HT-29 (cell line): ENCODE measurements at regions not wholly inside any gene's neighbourhood (a gene's known extent, or its start where the extent isn't known, plus 50 kb on each side); places are given as distances from the start of the nearest gene placed in this dataset.

Source experiments
- DNase-seq: peaks from one replicate; pipeline ENCODE4 v3.0.0-alpha.2; 2015; ENCODE audit warnings: low spot score

DNA sequence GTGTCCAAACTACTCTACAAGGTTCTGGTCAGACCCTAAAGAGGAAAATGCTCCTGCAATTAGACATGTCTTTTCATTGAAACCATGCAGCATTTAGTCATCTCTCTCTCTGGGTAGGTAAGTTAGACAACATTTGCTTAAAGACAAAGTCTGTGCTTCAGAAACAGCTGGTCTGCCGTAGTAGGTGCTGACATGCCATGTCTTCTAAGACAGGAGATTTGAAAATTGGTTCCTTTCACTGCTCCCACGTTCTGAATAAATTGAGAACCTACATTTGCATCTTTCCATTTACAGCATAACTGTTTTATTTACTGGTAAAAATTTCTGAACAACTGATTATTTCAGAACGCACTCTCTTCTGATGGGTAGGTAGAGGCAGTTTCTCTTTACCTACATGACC, 494.0 kb downstream of the EFNB2 start:
- no peak for DNase-seq

DNA sequence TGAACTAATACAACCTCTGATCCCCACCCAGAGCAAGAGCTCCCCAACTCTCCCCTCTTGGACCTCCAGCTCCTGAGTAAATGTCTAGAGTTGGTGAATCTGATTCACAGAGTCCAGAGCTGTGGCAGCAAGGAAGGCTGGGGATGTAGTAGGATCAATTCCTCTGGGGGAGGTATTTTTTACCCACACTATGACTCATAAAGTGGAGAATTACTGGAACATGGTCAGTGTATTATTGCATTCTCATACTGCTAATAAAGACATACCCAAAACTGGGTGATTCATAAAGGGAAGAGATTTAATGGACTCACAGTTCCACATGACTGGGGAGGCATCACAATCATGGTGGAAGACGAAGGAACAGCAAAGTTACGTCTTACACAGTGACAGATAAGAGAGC, 496.7 kb downstream of the EFNB2 start:
- peak; percentile 23 for DNase-seq

DNA sequence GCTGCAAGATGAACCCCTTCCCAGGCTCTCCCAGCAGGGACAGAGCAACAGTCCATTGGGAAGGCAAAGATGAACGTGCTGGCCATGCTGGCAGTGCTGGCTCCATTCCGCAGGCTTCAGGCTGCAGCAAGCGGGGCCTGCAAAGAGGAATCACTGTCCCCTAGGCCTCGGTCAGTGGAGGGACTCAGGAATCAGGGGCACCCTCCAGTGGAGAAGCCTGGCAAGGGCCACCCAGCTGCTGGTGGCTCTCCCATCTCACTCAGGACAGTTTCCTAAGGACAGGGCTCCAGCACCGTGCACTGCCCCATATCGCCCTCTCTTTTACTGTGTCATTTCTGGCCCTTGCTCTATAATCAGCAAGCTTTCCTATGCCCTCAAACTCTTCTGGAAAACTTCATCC, 498.6 kb downstream of the EFNB2 start:
- DNase-seq = peak; percentile 56

DNA sequence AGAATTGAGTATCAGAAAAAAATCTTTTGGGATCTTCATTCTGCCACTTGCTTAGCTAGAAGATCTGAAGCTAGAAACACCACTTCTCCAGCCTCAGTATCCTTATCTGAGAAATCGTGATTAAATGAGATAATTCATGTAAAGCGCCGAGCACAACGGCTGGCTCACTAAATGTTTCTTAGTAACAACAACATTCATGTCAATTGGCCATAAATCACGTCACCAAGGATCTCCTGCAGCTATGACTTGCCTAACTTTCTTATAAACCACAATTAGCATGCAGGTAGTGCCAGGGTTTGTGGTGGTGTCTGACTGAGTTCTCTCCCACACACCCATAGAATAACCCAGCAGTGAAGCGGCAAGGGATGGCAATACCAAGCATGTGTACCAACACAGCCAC, 501.3 kb downstream of the EFNB2 start:
- peak; percentile 11 for DNase-seq

DNA sequence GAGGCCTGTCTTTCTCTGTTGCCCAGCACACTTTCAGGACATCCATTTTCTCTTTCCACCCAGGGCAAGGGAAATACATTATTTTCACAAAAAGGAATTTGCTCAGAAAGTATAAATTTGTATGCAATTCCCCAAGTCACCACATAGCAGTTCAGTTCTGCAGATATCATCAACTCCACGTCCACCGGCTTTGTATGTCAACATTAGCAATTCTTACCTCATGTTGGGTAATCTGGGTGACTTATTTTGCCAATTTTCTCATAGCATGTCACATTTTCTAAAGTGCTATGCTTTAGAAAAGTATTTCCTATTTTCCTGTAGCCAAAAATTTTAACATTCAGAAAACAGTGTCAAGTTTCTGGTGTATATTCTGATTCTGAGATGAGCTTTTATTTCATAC, 501.8 kb downstream of the EFNB2 start:
- peak; percentile 19 for DNase-seq

DNA sequence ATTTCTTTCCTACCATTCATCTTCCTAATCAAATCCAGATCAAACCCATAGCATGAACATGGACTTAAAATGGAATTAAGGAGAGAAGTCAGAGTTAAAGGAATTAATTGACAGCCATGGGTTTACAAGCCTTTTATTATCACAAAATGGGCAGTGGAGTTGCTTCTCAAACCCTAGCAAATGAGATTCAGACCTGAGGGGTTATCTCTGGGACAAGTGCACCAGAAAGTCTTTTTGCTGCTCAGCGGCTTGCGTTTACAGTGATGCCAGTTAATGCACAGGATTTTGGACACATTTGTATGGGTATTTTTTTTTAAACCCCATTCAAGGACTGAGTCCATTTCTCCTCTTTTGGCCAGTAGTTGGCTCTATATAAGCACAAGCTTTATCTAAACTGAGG, 503.0 kb downstream of the EFNB2 start:
- DNase-seq = no peak

DNA sequence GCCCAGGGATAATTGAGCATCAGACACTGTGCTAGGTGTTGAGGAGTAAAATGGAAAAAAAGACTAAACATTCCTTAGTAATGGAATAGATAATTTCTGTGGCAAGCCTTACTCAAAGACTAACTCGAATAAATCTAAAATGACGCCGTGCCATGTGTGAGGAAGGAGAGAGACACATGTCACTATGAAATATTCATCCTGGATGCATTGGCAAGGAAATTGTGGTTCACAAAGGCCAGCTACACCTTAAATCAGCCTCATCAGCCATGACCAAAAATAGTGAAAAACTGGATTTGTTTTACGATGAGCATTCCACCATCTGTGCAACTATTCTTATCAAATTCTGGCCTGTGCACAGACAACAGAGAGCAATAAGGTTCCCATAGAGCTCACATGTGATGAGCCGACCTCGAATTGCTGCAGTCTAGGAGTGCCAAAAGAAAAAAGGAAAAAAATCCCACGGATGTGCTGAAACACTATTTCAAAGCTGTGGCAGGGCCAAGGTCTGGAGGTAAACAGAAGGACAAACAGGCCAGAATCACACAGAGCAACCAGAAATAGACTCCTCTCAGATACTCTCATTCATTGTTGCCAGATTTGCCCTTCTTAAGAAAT, 505.7 kb downstream of the EFNB2 start:
- no peak for DNase-seq

DNA sequence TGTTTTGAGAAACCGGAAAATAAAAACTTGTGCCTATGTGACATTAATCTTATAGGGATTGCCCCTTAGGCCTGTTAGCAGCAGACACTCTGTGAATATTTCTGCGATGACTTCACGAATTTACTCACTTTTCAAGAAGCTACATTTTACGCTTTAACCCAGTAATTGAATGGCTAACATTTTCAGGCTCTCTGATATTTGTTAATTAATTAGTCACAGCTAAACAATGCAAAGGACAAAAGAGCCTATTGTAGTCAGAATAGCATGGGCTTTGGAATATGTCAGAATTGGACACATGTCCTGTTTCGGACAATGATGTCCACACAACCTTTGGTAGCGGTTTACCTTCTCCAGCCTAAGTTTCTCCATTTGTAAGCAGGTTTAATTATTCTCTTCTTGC, 506.6 kb downstream of the EFNB2 start:
- DNase-seq = no peak

DNA sequence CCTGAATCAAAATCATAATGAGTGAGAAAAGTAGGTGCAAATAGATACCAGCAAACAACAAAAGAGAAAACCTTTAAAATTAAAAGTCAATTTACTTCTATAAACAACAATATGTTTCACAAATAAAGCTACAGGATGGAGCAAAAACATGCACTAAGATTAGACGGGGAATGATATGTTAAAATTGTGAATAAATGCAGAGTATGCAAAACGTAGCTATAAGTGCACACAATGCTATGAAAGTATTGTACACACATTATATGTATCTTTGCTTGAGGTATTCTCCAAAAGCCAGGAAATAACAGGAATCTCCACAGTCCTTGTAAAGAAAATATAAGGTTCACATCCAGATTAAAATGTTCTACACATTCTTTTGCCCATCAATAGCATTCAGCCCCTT, 523.9 kb downstream of the EFNB2 start:
- no peak for DNase-seq

DNA sequence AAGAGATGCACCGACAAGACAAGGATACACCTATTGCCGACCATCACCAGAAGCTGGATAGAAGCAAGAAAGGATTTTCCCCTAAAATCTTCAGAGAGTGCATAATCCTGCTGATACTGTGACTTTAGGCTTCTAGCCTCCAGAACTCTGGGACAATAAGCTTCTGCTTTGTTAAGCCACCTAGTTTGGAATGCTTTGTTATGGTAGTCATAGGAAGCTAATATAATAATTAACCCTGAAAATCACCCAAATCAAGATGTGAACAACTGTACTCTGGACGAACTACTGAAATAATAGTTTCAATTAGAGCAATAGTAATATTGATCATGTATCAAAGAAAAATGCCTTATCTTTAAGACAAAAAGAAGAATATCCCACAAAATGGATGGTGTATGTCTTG, 524.6 kb downstream of the EFNB2 start:
- DNase-seq = peak; percentile 7

DNA sequence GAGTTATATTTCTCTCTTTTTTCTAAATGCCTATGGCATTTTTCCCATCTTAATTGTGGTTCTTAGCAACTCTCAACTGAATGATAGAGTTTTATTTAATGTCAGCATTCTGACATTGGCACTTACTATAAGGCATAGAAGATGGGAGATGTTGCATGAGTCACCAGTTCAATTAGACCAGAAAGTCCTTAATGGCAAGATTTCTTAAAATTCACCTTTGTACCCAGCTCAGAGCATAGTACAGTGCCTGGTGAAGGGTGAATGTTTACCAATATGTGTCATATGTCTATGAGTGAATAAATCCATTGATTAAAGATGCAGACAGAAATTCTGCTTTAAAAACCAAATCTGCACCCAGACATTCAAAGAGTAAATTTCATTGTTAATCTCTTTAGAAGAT, 526.9 kb downstream of the EFNB2 start:
- no peak for DNase-seq

DNA sequence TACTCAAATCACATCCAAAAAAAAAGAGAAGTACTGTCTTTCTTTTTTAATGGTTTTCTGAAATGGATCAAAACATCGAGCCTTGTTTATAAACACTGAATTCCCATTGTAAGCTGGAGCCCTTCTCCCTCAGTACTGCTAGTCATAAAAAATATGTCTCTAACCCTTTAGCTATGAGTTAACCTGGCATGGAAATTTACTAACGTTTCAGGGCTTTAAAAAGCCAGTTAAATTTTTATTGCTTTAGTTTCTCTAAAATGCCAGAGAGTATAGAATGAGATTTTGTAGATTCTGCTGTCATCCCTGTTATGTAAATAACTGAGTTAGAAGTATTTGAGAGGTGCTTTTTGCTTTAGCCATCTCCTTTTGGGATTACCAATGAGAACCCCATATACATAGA, 528.3 kb downstream of the EFNB2 start:
- no peak for DNase-seq

DNA sequence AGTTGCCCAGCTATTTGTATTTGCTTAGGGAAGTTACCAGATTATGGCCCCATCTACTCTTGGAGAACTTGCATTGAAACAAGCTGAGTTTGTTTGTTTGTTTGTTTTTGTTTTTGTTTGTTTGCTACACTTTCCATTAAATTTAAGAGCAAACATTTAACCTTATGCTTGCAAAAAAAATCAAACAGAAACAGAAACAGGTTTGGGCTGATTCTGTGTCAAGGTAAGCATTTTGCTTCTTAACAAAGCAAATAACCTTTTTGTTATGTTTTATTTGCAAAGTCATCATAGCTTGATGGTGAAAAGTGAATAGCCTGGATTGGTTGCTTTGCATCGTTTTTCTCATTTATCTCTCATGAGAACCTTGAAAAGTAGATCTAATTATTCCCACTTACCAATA, 531.8 kb downstream of the EFNB2 start:
- no peak for DNase-seq

DNA sequence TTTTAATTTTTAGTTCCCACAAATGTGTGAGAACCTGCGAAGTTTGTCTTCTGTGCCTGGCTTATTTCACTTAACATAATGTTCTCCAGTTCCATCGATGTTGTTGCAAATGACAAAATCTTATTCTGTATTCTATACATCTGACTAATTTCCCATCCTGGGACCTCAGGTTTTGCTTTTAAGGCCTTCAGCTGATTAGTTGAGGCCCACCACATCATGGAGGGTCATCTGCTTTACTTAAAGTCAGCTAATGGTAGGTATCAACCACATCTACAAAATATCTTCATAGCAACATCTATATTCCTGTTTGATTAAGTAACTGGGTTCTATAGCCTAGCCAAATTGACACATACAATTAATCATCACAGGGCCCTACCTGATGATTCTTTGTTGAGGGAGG, 534.0 kb downstream of the EFNB2 start:
- no peak for DNase-seq

DNA sequence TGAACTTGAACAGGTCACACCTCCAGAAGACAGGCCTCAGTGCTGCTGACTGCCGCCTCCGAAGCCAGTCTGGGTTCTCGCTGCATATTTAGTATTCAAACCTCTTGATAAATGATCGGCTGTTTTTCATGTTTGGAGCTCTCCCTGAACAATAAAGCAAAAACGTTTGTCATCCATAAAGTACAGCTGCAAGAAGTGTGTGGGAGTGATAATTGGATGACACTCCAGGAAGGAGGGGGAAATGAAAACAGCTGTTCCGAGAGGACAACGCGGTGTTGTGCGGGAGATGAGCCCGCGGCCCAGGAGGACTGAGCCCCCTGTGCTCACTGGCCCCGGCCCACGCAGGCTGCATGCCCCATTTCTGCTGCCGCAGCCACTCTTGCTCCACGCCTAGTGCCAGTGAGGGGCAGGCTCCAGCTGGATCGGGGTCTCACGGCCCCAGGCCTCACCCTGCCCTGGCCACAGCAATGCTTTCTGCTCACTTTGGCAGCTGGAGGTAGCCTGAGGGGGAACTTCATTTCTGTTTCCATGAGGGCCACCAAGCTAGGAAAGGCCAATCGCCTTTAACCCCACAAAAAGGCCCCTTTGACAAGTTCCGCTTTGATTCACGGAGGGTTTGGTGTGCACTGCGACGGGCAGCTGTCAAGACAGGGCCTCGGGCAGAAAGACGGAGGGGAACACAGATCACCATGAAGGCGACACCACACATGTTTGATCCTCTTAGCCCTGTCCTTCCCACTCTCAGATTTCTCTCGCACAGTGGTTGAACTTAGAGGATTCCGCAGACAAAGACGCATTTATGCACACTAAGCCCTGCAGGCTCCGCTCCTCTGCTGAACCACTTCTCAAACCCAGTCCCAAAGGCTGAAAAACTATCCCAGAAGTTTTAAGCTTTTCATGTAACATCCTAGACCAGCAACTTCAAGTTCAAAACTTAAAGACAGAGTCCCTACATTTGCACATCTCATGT, 537.6 kb downstream of the EFNB2 start:
- no peak for DNase-seq

DNA sequence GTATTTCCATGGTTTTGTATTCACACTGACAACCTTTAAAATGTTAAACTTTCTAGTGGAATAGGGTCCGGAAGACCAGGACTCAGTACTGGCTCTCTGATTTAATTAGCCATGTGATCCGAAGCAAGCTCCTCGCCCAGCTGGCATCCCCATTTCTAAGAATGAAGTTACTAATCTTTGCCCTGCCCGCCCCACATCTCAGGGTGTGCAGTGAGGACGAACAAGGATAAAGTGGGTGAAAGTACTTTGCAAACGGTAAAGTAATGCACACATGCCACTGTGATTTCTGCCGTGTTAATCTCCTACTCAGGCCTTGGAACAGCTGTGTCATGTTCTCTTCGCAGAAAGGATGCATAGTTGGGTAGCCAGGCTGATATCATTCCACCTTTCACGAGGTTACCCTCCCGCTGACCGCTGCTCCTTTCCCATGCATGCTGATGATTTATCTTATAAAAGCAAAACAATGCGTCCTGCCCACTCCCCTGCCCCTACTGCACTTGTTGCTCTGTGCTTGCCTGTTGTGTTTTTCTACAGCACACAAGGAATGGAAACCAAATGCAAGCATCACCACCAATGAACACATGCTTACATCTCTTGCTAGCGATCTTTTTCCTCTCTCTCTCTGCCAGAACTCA, 539.0 kb downstream of the EFNB2 start:
- DNase-seq = no peak

DNA sequence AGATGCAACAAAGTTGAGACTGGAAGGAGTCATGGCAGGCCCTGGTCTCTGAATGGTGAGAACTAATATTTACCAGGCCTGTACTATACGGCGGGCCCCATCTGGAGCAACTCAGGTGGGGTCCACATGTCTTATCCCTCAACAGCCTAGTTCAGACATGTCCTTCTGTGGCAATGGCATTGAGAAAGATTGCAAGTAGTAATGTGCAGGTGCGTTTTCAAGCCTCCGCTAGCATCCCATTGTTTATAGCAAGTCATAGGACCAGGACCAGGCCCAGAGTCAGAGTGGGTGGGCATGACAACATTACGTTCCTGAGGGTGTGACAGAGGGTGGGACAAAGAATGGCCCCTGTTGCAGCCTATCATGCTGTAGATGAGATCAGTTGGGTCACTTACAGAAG, 541.1 kb downstream of the EFNB2 start:
- DNase-seq = no peak

DNA sequence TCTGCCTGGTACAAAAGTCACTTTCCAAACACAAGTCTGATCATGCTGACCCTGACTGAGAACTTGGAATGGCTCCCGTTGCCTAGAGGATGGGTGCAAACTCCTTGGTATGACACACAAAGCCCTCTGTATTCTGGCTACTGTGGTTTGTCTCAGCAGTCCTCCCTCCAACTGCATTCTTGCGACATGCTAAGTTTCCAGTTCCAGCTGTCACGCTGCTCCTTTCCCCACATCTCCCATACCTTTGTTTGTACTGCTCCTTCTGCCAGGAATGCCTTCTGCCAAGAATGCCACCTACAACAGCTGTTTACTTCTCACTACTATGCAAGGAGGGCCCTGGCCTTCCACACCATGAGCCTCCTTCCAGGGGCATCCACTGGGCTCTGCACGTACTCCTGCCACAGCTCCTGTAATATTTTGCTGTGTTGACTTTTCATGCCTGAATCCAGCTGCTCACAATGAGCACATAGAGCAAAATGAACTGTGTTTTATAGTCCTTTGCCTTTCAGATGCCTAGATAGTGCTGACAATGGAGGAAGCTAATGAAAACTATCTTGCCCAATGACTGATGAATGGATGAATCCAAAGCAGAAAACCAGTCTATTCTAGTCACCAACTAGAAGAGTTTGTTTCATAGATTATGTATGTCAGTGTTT, 543.7 kb downstream of the EFNB2 start:
- peak; percentile 89 for DNase-seq

DNA sequence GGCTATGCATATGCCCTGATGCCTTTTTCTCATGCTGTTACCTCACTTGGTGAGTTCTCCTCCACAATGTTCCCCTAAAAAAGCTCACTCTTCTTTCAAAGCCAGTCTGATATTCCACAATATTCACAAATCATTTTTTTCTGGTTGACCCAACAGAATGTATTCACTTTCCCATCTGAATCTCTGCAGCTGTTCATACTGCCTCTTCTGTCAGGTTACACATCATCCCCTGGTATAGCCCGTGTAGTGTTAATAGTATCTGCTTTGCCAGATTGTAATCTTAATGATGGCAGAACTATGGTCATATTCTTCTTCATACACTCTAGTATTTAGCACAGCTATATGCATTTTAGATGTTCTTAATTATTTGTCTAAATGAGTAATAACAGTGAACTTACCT, 544.3 kb downstream of the EFNB2 start:
- no peak for DNase-seq

DNA sequence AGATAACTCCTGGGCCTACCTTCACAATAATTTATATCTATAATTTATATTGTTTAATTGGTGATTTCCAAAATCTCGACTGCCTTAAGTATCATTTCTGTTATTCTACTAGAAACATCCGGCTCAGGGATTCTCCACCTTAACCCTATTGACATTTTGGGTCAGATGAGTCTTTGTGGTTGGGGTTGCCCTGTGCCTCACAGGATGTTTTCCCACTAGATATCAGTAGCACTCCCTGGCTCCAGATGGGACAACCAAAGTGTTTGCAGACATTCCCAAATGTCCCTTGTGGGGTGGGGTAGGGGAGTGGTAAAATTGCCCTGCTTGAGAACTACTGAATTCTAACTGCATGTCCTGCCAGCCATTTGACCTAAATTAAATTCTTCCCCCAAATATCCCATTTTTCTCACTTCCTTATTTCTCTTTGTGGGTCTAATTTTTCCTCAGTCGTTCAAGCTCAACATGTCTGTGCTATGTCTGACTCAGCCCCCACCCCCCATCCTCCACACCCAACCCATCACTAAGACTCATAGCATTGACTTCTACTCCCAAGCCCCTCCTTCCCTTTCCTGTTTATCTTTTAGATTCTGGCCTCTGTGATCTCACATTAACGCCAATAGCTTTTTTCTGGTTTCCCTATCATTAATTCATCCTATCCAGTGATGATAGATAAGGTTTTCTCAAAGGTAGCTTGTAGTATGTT, 545.1 kb downstream of the EFNB2 start:
- no peak for DNase-seq

DNA sequence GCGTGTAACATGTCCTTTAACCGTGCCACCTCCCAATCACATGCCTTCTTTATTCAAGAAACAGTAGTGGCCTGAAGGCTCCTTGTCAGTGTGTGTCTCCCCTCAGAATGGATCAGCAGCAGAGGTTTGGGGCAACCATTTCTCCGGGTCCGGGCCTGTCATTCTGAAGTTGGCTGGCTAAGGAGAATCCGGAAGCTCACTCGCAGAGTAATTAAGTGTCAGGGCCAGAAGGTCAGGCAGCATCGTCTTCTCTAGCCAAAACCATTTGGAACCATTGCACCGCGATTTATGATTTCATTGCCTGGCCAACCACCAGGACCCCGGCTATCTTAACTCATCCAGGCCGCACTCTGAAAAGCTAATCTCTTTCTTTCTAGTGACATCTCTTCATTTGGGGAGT, 550.8 kb downstream of the EFNB2 start:
- no peak for DNase-seq

DNA sequence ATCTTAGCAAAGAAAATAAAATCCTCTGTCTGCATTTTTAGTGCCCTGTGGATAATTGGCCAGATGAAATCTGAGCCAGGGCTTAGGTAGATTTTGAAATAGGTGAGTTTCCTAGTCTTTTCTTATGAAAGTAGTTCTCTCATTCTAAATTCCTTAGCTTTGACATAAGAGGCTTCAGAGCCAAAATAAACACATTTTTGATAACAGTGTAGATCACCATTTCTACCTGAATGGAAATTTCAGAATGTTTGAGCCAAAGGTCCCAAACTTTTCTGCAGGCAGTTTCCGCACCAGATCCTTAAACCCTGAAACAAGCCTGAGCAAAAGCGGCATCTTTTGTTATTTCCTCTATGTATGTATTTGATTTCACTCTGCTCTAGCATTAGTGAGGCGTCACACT, 551.2 kb downstream of the EFNB2 start:
- DNase-seq = no peak
